HepG2 (cell line): ENCODE measurements at regions not wholly inside any gene's neighbourhood (a gene's known extent, or its start where the extent isn't known, plus 50 kb on each side); places are given as distances from the start of the nearest gene placed in this dataset.

Experiments used
- FOXJ3 ChIP-seq: sonication (generic); formaldehyde crosslinking; IDR thresholded peaks from 2 replicates; pipeline ENCODE4 v1.4.0; 2020; ENCODE audit warnings: missing genetic modification reagents, mild to moderate bottlenecking, borderline replicate concordance
- NFIC ChIP-seq: IDR thresholded peaks from 2 replicates; pipeline ENCODE4 v1.6.1; 2012; ENCODE audit warnings: mild to moderate bottlenecking, low read length, inconsistent platforms
- POLR2A ChIP-seq, 2 experiments: IDR thresholded peaks; 2 replicates each; pipeline ENCODE4 v1.6.1; 2011; ENCODE audit warnings: low read depth in 2 of 2, low read length in 2 of 2, mild to moderate bottlenecking in 1 of 2, moderate library complexity in 1 of 2; ENCODE audit not compliant: insufficient read depth in 1 of 2
- RXRA ChIP-seq: sonication (generic); formaldehyde crosslinking; IDR thresholded peaks from 2 replicates; pipeline ENCODE4 v1.5.1; 2020; ENCODE audit warnings: missing genetic modification reagents
- SRF ChIP-seq: IDR thresholded peaks from 2 replicates; pipeline ENCODE4 v1.6.1; 2011; ENCODE audit warnings: mild to moderate bottlenecking, low read depth, low read length, moderate library complexity
- TCF12 ChIP-seq, 2 experiments: fragments of 450-650 bp in 1 of 2; sonication (generic) in 1 of 2; formaldehyde crosslinking in 1 of 2; IDR thresholded peaks; 2 replicates each; pipeline versions ENCODE4 v1.6.1 to v1.8.0; 2017 to 2022; ENCODE audit warnings: antibody characterized with exemption in 1 of 2, mild to moderate bottlenecking in 1 of 2, missing genetic modification reagents in 1 of 2, moderate library complexity in 1 of 2
- ZNF354B ChIP-seq: sonication (generic); formaldehyde crosslinking; IDR thresholded peaks from 2 replicates; pipeline ENCODE4 v1.8.0; 2022; ENCODE audit warnings: mild to moderate bottlenecking, missing genetic modification reagents
- TF ChIP-seq, protein P1 (sequence below): sonication (generic); formaldehyde crosslinking; IDR thresholded peaks from 2 replicates; pipeline ENCODE4 v1.4.0; 2020; ENCODE audit warnings: missing genetic modification reagents

GRCh38 chr9:94005272-94005901 lies 50.2 kb upstream of the BARX1 start:
- TF ChIP-seq ZNF354B (CRISPR knock-in tag) = no peak
- TF ChIP-seq SRF = no peak
- TF ChIP-seq NFIC = no peak
- TF ChIP-seq TCF12 (IDR thresholded peaks at IDR 0.05) = no peak
- TF ChIP-seq TCF12 (CRISPR knock-in tag; IDR thresholded peaks at IDR 0.05) = no peak
- TF ChIP-seq FOXJ3 = no peak
- no peak for TF ChIP-seq RXRA
- no peak for TF ChIP-seq POLR2A (IDR thresholded peaks at IDR 0.05; ENCODE audit: insufficient read depth in 1 of 2, low read depth in 2 of 2, low read length in 2 of 2)
- TF ChIP-seq, protein P1, sequence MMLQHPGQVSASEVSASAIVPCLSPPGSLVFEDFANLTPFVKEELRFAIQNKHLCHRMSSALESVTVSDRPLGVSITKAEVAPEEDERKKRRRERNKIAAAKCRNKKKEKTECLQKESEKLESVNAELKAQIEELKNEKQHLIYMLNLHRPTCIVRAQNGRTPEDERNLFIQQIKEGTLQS (CRISPR knock-in tag) = no peak
